ENCODE measurements at regions not wholly inside any gene's neighbourhood (a gene's known extent, or its start where the extent isn't known, plus 50 kb on each side); places are given as distances from the start of the nearest gene placed in this dataset.

DNA sequence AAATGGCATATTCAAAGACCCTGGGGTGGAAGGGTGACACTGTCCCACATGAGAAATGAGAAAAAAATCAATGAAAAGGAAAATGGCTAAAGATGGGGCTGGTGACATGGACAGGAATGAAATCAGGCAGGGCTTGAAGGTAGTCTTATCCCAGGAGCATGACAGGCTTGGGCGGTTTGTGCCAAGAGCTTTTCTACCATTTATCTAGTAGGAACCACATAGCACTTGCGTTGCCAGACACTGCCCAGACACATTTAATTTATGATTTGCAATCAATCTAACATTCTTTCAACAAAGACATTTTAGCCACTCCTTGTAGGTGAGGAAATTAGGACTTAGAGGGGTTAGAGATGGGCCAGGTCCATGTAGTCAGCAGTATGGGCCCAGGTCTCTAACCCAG is 106.6 kb upstream of the NR2F2 start:
- no peak for DNase-seq

DNA sequence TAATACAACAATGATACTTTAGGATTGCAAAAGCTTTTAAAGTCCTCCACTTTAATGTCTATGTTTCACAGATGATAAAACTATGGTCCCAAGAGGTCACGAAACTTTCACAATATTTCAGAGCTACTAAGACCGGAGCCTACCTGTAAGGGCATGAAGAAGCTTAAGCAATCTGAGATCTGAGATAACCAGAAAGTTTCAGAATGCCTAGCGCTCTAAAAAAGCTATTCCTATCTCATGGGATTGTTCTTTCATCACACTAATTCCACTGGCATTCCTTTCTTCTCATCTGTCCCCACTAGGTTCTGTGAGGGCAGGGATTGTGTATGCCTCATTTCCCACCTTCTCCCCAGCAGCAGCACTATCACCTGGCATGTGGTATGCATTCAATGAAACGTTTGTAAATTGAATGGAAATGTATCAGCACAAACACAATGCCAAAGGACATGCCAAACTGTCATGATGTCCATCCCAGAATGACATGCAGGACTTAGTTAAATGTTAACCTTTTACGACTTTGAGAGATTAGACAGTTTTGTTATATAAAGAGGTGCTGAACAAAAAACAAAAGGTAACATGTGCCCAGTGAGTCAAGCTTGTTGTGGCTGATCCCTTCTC is 104.7 kb upstream of the NR2F2 start:
- DNase-seq = no peak

DNA sequence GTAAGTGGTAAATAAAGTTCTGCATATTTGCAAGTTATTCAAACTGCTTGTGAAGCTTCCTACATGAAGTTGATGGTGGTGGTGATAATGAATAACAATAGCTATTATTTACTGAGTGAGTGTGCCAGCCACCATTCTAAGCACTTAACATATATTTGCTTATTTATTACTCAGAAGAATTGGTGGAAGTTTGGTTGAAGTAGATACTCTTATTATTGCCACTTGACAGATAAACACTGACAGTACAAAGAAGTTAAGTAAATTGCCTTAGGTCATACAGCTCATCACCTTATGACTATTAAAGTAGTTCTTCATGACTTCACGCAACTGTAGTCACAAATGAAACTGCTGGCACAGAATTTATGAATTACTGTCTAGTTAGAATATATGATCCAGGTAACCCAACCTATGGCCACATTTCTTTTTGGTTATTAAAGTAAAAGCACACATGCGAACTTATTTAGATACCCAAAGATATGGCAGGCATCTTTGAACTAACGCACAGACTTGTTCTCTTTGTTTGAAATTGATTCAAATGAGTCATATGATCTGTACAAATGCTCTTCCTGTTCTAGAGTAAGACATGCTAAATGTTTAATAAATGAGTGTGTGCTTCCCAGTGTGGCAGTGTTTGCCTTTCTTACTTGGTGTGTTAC is 99.8 kb upstream of the NR2F2 start:
- no peak for DNase-seq

GRCh38 chr15:96232335-96232734 is 98.2 kb upstream of the NR2F2 start:
- no peak for DNase-seq

GRCh38 chr15:96234109-96234892 is 96.2 kb upstream of the NR2F2 start:
- peak; percentile 27 for DNase-seq

DNA sequence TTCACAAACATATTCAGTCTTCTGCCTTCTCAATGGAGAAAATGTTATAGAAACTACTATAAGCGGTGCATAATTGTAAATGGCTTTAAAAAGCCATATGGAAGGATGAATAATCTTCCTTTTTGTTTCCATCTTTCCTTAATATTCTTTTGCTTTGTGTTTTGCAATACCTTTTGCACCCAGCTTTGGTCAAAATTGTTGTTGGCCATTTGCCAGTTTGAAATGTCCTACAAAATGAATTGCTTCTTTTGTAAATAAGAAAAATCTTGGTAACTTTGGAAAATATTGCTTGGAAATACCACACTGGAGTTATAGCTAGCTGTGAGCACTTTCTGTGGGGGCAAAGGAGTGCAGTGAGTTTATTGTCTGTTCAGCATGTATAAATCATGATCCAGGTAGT is 93.5 kb upstream of the NR2F2 start:
- no peak for DNase-seq

GRCh38 chr15:96242761-96243160 is 87.7 kb upstream of the NR2F2 start:
- DNase-seq = no peak

GRCh38 chr15:96243701-96244100 is 86.8 kb upstream of the NR2F2 start:
- DNase-seq = no peak

DNA sequence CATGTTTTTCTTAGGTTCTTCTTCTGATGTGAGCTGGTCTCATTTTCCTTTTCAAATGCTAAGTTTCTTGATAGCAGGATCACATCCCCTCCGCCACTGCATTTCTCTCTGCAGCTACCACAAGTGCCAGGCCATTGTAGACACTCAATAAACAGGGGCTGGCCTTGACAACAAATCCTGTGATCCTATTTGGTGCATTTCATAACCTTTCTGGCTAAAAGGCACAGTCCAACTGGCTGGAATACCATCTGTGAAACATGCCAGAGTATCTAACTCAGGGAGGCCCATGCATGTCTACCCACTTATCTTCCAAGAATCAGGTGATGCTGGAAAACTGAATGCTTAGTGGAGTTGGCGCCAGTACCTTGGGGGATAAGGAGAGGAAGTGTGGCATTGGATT is 85.2 kb upstream of the NR2F2 start:
- no peak for DNase-seq

- DNase-seq = no peak
Observed at GRCh38 chr15:96246057-96246456, 84.4 kb upstream of the NR2F2 start.

- DNase-seq = no peak
Observed at GRCh38 chr15:96247621-96248305, 82.7 kb upstream of the NR2F2 start.

- no peak for DNase-seq
Observed at GRCh38 chr15:96252148-96252547, 78.4 kb upstream of the NR2F2 start.

GRCh38 chr15:96253006-96253747 is 77.3 kb upstream of the NR2F2 start:
- no peak for DNase-seq

GRCh38 chr15:96254173-96254572 is 76.3 kb upstream of the NR2F2 start:
- DNase-seq = no peak

DNA sequence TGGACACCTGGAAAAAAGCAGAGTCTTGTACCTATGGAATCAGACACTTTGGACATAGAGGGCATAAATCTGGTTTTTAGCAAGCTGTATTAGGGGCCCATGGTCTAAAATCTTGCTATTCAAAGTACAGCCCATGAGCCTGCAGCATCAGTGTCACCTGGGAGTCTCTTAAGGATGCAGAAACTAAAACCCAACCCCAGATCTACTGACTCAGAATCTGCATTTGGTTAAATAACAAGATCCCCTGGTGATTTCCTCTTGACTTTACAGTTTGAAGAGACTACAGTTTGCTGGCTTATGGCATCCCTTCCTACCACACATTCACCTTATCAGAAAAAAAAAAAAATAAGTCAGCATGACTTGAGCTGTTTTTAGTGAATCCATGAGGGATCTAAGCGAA is 74.9 kb upstream of the NR2F2 start:
- no peak for DNase-seq

GRCh38 chr15:96261575-96262034 is 68.9 kb upstream of the NR2F2 start:
- DNase-seq = no peak

DNA sequence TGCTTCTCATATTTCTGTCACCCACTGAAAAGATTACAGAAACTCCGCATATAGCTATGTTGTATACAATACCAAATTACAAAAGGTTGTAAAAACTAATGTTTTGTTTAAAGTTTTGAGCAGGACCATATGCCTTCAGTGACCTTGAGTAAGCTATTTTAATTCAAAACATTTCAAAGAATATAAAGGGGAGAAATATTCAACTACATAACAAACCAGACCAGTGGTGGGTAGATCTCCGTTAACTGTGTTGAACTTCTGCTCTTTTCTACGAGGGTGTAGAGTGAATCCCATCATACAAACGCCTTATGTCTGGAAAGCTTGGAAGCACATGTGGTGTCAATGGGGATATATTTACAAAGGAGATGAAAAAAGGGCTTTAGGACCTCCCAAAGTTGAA is 68.4 kb upstream of the NR2F2 start:
- no peak for DNase-seq

DNA sequence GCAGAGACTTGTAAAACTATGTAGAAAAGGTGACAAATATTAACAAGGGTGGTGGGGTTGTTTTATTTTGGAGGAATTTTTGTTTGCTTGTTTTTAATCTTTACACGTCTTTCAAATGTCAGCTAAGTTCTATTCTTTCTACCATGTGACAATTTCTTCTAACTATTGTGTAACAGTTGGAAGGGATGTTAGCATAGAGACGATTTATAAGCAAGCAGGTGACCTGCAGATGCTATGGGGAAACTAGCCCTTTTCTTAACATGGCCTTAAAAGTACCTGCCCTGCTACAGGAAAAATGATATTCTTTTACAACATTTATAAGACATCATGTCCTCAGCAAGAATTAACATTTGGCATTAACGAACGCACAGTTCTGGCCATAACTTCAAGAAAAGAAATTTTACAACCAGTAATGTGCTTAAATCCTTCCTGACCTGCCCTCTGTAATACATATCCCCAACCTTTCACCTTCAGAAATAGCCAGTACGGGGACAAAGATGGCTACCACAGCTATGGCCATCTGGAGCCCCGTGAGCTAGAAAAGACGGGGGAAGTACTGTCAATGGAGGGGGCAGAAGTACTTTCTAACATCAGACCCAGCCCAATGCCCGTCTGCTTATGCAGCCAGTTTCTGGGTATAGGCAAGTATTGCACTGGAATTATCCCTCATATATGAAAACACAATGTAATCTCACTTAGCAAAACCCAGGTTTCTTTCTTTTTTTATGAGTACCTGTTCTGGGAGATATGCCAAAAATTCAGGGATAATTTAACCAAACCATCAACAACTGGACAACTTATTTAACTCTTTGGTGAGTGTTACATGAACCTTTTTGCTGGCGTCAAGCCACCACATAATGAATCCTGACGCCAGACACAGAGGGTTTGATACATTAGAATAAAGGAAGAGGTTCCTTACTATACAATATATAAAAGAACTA is 67.7 kb upstream of the NR2F2 start:
- DNase-seq = no peak

DNA sequence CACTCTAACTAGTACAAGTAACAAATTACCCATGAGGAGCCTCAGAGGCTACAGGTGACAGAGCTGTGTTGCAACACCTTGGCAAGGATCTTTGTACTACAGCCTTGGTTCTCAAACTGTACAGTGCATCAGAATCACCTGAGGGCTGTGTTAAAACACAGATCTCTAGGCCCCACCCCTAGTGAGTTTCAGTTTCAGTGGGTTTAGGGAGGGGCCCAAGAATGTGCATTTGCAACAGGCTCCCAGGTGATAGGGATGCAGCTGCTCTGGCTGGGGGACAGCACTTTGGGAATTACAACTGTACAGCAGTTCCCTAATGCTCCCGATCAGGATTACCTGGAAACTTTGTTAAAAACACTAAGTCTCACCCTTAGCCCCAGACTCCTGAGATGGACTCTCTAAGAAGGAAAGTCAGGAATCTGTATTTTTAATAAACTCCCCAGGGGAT is 66.1 kb upstream of the NR2F2 start:
- DNase-seq = no peak

GRCh38 chr15:96264801-96265515 is 65.5 kb upstream of the NR2F2 start:
- no peak for DNase-seq

DNA sequence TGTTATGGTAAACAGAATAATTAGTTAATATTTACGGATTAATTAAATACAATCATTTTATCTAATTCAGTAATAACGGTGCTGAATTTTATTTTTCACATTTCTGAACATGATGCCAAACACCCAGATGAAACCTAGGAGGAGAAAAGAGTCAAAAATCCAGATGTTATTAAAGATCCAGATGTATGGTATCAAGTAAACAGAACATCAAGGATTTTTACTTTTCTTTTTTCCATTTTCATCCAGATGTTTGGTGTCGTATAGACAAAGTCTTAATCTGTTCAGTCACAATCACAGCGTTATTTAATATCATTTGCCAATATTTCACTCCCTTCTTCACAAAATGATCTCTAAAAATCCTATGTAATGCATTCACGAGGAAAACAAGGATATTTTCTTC is 64.0 kb upstream of the NR2F2 start:
- DNase-seq = no peak

Data from activated CD4-positive, alpha-beta T cell treated with anti-CD3 and anti-CD28 coated beads, Interleukin-2, amount 50 U/mL, for 16 hours (primary cell).